SHP77 (cell line): ENCODE measurements at regions not wholly inside any gene's neighbourhood (a gene's known extent, or its start where the extent isn't known, plus 50 kb on each side); places are given as distances from the start of the nearest gene placed in this dataset.

Experiments used
- DNase-seq, 2 experiments: peaks; one replicate each; lab custom pipeline; 2025; lab: John Stamatoyannopoulos, UW

DNA sequence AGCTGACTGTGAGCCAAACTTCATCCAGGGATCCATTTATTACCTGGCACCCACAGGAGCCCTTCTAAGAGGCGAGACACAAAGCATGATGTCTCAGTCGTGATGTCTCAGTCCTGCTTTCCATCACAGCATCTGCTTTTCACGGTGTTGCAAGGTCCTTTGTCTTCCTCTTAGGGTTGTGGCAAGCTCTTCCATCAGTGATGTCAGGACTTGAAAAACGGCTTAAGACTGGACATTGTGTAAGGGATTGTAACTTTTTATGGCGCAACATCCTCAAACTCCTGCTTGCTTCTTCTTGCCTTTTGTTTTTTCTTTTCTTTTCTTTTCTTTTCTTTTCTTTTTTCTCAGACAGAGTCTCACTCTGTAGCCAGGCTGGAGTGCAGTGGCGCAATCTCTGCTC, 586.5 kb upstream of the TMEM132C start:
- DNase-seq: no peak

GRCh38 chr12:127681151-127681754, 585.7 kb upstream of the TMEM132C start:
- DNase-seq: no peak

- DNase-seq: no peak
These were observed 581.5 kb upstream of the TMEM132C start for GRCh38 chr12:127685491-127685890.

DNA sequence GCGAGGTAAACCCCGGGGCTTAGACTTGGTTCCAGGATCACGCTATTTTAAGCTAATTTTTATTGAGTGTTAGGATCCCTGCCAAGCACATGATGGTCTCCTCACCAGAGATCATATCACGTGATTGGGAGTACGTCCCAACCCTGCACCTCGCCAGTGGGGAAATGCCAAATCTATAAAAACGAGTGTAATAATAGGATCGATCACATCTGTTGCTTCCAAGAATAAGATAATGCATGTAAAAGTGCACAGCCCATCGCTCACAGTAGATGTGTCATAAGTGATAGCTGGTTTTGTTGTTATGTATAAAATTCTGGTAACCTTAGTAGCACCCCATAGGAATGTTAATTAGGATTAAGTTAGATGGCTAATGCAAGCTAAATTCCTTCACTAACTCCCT, 581.0 kb upstream of the TMEM132C start:
- no peak for DNase-seq

DNA sequence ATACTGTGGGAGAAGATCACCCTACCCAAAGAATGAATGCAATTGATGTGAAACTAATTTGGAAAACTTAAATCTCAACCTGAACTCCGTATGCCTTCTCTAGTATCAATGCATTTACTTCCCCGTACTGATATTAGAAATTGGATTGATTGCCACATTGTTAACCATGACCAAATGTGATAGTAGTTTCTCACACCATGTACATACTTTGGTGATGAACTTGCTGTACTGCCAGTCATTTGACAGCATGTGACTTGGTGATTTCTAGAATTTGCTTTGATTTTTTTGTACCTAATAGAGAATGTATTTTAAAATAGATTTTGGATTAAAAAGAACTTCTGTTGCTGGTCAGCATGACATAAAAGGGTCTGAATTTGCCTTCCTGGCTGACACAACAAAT, 579.8 kb upstream of the TMEM132C start:
- no peak for DNase-seq

DNA sequence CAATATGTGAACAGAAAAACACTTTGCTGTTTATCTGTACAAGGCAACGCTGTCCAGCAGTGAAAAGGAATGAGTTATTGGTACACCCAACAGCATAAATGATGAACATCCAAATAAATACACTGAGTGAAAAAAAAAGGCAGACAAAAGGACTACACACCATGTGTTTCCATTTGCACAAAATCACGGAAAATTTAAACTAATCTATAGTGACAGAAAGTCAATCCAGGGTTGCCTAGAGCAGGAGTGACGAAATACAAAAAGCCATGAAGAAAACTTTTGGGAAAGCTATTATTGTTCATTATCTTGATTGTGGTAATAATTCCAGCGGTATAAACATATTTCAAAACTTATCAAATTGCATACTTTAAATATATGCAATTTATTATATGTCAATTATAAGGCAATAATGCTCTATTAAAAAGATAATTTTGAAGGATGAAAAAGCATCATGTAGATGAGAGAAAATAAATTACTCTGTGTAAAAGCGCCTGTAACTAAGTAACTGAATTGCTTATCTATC, 578.0 kb upstream of the TMEM132C start:
- DNase-seq: no peak

- peak in 1 of 2 experiments; percentile 1 for DNase-seq
These were observed 576.8 kb upstream of the TMEM132C start for GRCh38 chr12:127690161-127690560.

DNA sequence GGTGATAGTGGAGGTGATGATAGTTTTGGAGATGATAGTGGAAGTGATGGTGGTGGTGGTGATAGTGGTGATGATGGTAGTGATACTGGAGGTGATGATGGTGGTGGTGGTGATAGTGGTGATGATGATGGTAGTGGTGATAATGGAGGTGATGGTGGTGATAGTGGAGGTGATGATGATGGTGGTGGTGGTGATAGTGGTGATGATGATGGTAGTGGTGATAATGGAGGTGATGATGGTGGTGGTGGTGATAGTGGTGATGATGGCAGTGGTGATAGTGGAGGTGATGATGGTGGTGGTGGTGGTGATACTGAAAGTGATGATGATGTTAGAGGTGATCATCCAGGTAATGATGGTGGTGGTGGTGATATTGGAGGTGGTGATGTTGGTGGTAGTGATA, 570.0 kb upstream of the TMEM132C start:
- no peak for DNase-seq

- no peak for DNase-seq
These were observed 563.9 kb upstream of the TMEM132C start for GRCh38 chr12:127703026-127703425.

- DNase-seq: no peak
These were observed 555.9 kb upstream of the TMEM132C start for GRCh38 chr12:127711108-127711507.

GRCh38 chr12:127712561-127712960, 554.4 kb upstream of the TMEM132C start:
- no peak for DNase-seq

DNA sequence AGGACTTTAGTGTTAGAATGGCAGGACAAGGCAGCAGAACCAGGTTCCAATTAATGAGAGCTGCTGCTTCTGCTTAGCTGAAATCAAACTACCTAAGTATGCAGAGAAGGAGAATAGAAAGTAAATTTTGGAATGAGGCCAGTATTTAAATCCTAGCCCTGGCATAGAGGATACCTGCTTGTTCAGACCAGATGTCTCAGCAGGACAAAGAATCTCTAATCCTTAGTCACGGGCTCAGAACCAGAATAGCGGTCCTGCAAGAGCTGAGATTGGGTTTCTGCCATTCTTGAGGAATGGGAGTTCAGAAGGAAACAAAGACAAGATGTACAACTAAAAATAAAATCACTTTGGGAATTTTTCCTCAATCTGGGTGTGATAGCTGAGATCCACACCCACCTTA, 550.8 kb upstream of the TMEM132C start:
- no peak for DNase-seq

DNA sequence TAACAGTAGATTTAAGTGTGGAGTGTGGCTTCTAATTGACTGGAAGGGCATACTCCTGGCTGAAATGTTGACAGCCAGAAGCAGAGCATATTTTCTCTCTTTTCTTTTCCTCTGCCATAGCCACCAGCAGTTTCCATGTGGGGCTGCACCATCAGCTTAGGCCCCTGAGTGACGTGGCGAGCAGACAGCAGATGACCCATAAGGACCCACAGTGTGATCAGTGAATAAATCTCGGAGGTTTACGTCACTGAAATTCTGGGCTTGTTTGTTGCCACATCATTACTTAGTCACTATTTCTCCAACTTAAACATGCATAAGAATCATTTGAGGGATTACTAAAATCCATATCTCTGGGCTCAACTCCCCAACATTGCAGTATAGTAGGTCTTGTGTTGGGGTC, 549.7 kb upstream of the TMEM132C start:
- no peak for DNase-seq

DNA sequence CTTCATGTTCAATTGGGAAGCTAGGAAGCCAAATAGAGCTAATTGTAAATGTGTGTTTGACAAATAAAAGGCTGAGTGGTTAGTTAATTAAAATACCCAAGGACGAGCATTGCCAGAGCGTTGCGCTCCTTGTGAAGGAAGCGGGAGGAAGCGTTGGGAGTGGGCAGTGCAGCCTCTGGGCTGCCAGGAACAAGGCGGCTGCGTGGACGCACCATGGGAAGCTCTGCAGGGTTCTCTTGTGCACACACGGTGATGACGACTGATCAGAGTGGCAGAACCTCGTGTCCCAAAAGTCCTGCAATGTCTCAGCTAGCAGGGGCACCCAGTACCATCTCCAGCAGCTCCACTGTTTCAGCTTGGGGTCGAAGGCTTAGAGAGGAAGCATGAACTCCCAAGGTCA, 546.6 kb upstream of the TMEM132C start:
- DNase-seq: no peak

GRCh38 chr12:127722611-127723010, 544.4 kb upstream of the TMEM132C start:
- DNase-seq: peak; percentile 13 to 16

DNA sequence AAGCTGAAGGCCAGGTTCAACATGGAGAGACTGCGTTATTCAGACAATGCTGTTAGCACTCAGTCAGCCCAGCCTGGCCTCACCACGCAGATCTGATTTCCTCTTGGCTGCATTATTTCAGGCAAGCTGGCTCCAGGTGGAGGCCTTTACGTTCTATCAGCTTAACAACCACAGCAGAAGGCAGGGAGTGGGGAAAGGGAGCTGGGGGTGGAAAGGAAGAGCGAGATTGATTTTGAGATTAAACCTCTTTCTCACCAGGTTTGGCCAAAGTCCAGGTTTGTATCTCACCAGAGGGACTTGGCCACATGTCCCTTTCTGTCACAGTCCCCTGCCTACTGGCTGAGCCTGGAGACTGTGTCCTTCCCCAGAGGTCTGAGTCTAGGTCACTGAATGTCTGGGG, 543.7 kb upstream of the TMEM132C start:
- peak; percentile 56 to 78 for DNase-seq

DNA sequence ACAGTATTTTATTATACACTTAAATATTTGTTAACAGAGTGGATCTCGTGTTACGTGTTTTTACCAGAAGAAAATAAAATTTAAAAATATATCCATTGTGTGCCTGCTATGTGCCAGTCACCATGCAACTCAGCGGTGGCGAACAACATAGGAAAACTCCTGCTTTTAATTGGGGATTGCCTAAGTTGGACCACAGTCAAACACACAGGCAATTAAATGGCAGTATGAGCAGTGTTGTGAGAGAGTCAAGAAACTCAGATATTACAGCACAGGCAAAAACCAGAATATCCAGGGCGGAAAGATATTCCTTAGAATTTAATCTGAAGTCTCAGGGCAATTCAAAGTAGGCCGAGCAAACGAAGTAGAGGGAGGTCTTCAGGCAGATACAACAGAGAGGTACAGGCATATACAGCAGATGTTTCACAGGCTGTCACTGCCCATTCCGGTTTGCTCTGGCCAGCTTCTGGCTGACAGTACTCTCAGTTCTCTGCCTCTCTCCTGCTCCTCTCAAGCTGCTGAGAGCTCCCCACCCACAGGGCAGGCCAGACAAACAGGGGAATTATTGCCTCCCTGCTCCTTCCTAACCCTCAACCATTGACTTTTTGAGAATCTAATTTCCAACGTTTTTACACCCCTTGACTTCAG, 540.2 kb upstream of the TMEM132C start:
- peak; percentile 13 to 22 for DNase-seq

GRCh38 chr12:127728285-127728684, 538.7 kb upstream of the TMEM132C start:
- no peak for DNase-seq

- DNase-seq: no peak
These were observed 538.2 kb upstream of the TMEM132C start for GRCh38 chr12:127728729-127729128.

DNA sequence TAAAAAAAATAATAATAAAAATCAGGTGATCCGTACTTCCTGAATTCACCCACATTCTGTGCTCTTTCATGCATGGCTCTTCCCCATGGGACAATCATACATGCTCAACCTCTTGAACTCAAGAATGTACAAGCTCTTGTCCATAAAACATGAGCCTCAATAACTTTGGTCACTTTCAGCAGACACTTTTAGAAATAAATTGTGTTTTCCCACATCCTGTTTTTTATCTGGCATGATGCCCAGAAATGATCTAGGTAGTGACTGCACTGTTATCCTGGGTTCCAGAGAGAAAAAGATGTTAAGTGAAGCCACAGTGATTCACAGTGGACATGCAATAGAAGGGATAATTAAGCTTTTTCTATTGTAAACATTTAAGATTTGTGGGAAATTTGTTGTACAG, 537.6 kb upstream of the TMEM132C start:
- DNase-seq: peak; percentile 2 to 15

DNA sequence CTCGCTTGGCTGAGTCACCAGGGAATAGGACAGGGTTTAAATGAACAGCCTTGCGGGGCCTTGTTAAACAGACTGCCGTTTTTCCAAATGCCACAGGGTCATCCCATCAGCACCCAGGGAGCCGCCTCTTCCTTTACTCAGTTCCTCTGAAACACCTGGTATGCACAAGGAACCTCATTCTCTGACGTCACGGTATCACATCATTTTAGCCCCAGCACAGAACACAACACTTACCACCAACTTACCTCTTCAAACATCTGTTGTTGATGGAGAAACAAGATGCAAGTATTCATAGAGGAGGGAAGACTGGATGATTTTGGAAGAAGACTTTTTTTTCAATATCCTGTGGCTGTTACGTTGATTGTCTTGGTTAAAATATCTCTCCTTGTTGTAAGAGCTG, 535.3 kb upstream of the TMEM132C start:
- peak in 1 of 2 experiments; percentile 16 for DNase-seq

- DNase-seq: no peak
These were observed 524.7 kb upstream of the TMEM132C start for GRCh38 chr12:127742231-127742630.

- peak; percentile 37 to 73 for DNase-seq
These were observed 521.3 kb upstream of the TMEM132C start for GRCh38 chr12:127745469-127746212.
